Tibial nerve (tissue), 4 donors: ENCODE measurements at regions not wholly inside any gene's neighbourhood (a gene's known extent, or its start where the extent isn't known, plus 50 kb on each side); places are given as distances from the start of the nearest gene placed in this dataset.

ENCODE experiments used
- CTCF ChIP-seq, 5 experiments: fragments of 200-600 bp in 3 of 5; fragments of 450-650 bp in 2 of 5; sonication (generic) in 3 of 5; IDR thresholded peaks; one replicate each; pipeline ENCODE4 v1.5.1; 2016 to 2019; ENCODE audit warnings: antibody characterized with exemption in 5 of 5, mild to moderate bottlenecking in 3 of 5, moderate library complexity in 2 of 5
- EP300 ChIP-seq, 2 donors: sonication (generic); formaldehyde crosslinking; IDR thresholded peaks; one replicate each; pipeline ENCODE4 v1.6.1; 2017; ENCODE audit warnings: antibody characterized with exemption in 2 of 2, mild to moderate bottlenecking in 1 of 2
- POLR2A ChIP-seq, 2 donors: fragments of 450-650 bp; IDR thresholded peaks; one replicate each; pipeline ENCODE4 v1.6.1; 2017; ENCODE audit warnings: antibody characterized with exemption in 2 of 2, mild to moderate bottlenecking in 2 of 2, moderate library complexity in 2 of 2

- TF ChIP-seq CTCF (IDR thresholded peaks at IDR 0.05) (no peak), POLR2A (IDR thresholded peaks at IDR 0.05) (no peak), EP300 (IDR thresholded peaks at IDR 0.05) (no peak)
Measured at GRCh38 chr2:6523476-6523875, 342.2 kb downstream of the CMPK2 start.
